HepG2 (cell line): ENCODE measurements at regions not wholly inside any gene's neighbourhood (a gene's known extent, or its start where the extent isn't known, plus 50 kb on each side); places are given as distances from the start of the nearest gene placed in this dataset.

Experiments used
- BRF2 ChIP-seq: sonication (generic); formaldehyde crosslinking; IDR thresholded peaks from 2 replicates; pipeline ENCODE4 v1.8.1; 2022; ENCODE audit warnings: mild to moderate bottlenecking, missing genetic modification reagents
- CTCF ChIP-seq: sonication (generic); formaldehyde crosslinking; IDR thresholded peaks from 2 replicates; pipeline ENCODE4 v1.5.0; 2020; ENCODE audit warnings: mild to moderate bottlenecking, missing genetic modification reagents, moderate library complexity
- FOXJ3 ChIP-seq: sonication (generic); formaldehyde crosslinking; IDR thresholded peaks from 2 replicates; pipeline ENCODE4 v1.4.0; 2020; ENCODE audit warnings: missing genetic modification reagents, mild to moderate bottlenecking, borderline replicate concordance
- NCOA2 ChIP-seq: sonication (generic); formaldehyde crosslinking; IDR thresholded peaks from 2 replicates; pipeline ENCODE4 v1.8.0; 2022; ENCODE audit warnings: inconsistent platforms
- NR2C2 ChIP-seq: sonication (generic); formaldehyde crosslinking; IDR thresholded peaks from 2 replicates; pipeline ENCODE4 v1.4.0; 2020; ENCODE audit warnings: missing genetic modification reagents, mild to moderate bottlenecking, moderate library complexity, borderline replicate concordance
- PAWR ChIP-seq: sonication (generic); formaldehyde crosslinking; IDR thresholded peaks from 2 replicates; pipeline ENCODE4 v1.4.0; 2020; ENCODE audit warnings: missing genetic modification reagents, mild to moderate bottlenecking, borderline replicate concordance
- POLR2A ChIP-seq, 2 experiments: IDR thresholded peaks; 2 replicates each; pipeline ENCODE4 v1.6.1; 2011; ENCODE audit warnings: low read depth in 2 of 2, low read length in 2 of 2, mild to moderate bottlenecking in 1 of 2, moderate library complexity in 1 of 2; ENCODE audit not compliant: insufficient read depth in 1 of 2
- POLR2AphosphoS5 ChIP-seq: IDR thresholded peaks from 2 replicates; pipeline ENCODE4 v1.6.1; 2012; ENCODE audit warnings: low read depth, low read length
- ZBTB49 ChIP-seq: sonication (generic); formaldehyde crosslinking; IDR thresholded peaks from 2 replicates; pipeline ENCODE4 v1.4.0; 2020; ENCODE audit warnings: missing genetic modification reagents, borderline replicate concordance
- ZNF496 ChIP-seq: sonication (generic); formaldehyde crosslinking; IDR thresholded peaks from 2 replicates; pipeline ENCODE4 v1.8.1; 2023; ENCODE audit warnings: mild to moderate bottlenecking, moderate library complexity, missing genetic modification reagents; ENCODE audit not compliant: insufficient replicate concordance
- ZNF850 ChIP-seq: sonication (generic); formaldehyde crosslinking; conservative IDR thresholded peaks from 2 replicates; pipeline ENCODE4 v1.9.0; 2021; ENCODE audit warnings: mild to moderate bottlenecking, missing genetic modification reagents
- ZSCAN31 ChIP-seq: sonication (generic); formaldehyde crosslinking; IDR thresholded peaks from 2 replicates; pipeline ENCODE4 v1.5.0; 2020; ENCODE audit warnings: low read depth, mild to moderate bottlenecking, missing genetic modification reagents
- TF ChIP-seq, protein P1 (sequence below), 2 experiments: IDR thresholded peaks; 2 replicates each; pipeline ENCODE4 v1.6.1; 2011 to 2012; ENCODE audit warnings: low read length in 2 of 2, borderline replicate concordance in 1 of 2, low read depth in 1 of 2, mild to moderate bottlenecking in 1 of 2, moderate library complexity in 1 of 2

DNA sequence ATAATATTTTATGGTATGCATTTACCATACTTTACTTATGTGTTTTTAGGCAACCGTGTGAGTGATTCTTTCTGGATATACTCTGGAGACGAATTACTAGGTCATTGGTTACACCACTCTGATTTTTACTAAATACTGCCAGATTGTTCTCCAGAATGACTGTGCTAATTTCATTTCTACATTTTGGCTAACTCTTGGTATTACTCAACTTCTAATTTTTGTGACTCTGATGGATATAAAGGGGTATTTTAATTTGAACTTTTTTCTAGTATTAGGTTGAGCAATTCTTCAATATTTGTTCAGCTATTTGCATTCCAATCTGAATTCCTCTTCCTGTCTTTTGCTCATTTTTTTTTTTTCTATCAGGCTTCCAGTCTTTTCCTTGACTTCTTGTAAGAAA, 223.6 kb downstream of the MDFIC start:
- TF ChIP-seq PAWR (CRISPR knock-in tag) (no peak), CTCF (CRISPR knock-in tag) (no peak), ZNF496 (CRISPR knock-in tag) (no peak), FOXJ3 (no peak), NCOA2 (CRISPR knock-in tag) (no peak), ZSCAN31 (CRISPR knock-in tag) (no peak), ZNF850 (CRISPR knock-in tag) (no peak), POLR2A (IDR thresholded peaks at IDR 0.05; ENCODE audit: insufficient read depth in 1 of 2, low read depth in 2 of 2, low read length in 2 of 2) (no peak), ZBTB49 (no peak), NR2C2 (CRISPR knock-in tag) (no peak), BRF2 (no peak), POLR2AphosphoS5 (no peak)
- TF ChIP-seq, protein P1, sequence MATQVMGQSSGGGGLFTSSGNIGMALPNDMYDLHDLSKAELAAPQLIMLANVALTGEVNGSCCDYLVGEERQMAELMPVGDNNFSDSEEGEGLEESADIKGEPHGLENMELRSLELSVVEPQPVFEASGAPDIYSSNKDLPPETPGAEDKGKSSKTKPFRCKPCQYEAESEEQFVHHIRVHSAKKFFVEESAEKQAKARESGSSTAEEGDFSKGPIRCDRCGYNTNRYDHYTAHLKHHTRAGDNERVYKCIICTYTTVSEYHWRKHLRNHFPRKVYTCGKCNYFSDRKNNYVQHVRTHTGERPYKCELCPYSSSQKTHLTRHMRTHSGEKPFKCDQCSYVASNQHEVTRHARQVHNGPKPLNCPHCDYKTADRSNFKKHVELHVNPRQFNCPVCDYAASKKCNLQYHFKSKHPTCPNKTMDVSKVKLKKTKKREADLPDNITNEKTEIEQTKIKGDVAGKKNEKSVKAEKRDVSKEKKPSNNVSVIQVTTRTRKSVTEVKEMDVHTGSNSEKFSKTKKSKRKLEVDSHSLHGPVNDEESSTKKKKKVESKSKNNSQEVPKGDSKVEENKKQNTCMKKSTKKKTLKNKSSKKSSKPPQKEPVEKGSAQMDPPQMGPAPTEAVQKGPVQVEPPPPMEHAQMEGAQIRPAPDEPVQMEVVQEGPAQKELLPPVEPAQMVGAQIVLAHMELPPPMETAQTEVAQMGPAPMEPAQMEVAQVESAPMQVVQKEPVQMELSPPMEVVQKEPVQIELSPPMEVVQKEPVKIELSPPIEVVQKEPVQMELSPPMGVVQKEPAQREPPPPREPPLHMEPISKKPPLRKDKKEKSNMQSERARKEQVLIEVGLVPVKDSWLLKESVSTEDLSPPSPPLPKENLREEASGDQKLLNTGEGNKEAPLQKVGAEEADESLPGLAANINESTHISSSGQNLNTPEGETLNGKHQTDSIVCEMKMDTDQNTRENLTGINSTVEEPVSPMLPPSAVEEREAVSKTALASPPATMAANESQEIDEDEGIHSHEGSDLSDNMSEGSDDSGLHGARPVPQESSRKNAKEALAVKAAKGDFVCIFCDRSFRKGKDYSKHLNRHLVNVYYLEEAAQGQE (IDR thresholded peaks at IDR 0.05; ENCODE audit: borderline replicate concordance in 1 of 2, low read depth in 1 of 2, low read length in 2 of 2), result no peak
